ENCODE measurements at regions not wholly inside any gene's neighbourhood (a gene's known extent, or its start where the extent isn't known, plus 50 kb on each side); places are given as distances from the start of the nearest gene placed in this dataset.

DNA sequence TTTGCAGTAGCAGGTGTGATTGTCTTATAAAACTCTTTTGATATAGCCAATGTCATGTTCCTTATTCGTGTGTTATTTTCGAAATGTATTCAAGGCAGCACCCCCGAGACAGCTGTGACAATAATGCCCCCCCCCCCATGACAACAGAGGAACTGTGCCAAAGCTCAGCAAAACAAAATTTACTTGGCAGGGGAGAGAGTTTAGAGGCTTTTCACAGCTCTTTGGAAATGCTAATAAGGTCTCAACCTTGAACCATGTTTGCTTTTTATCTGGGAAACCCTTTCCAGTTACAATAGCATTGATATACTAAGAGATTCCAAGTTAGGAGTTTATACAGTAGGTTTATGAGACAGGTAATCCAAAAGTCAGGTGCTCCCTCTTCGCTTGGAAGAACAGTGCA lies 56.4 kb upstream of the USP44 start:
- no peak for DNase-seq

DNA sequence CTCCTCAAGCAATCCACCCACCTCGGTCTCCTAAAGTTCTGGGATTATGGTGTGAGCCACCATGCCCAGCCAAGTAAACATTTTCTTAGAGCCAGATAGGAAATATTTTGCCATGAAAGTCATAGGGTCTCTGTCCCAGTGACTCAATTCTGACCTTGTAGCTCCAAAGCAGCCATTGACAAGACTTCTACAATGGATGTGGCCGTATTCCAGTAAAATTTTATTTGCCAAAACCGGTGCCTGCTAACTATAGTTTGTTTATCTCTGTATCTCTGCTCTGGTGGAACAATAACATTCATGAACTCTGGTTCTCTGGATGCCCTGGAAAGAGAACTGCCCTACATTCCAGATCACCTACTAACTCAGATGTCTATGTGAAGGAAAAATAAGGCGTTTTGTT lies 54.6 kb upstream of the USP44 start:
- DNase-seq, result peak; percentile 5

DNA sequence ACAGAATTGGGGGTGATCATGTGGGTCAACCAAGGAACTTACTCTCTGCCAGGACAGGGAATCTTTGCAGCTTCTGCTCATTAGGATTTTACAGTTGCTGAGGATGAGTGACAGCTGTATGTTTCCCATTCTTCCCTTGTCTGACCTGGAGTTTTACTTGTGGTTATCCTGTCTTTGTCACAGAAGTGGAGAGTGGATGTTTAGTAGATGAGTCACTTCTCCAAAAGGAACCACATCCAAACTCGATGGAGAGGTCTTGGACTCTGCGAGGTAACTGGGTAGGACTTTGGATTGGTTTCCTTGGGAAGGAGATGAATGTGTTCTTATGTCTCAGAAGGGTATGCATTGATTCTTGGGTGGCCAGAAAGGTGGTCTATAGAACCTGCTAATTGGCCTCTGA lies 53.8 kb upstream of the USP44 start:
- no peak for DNase-seq

DNA sequence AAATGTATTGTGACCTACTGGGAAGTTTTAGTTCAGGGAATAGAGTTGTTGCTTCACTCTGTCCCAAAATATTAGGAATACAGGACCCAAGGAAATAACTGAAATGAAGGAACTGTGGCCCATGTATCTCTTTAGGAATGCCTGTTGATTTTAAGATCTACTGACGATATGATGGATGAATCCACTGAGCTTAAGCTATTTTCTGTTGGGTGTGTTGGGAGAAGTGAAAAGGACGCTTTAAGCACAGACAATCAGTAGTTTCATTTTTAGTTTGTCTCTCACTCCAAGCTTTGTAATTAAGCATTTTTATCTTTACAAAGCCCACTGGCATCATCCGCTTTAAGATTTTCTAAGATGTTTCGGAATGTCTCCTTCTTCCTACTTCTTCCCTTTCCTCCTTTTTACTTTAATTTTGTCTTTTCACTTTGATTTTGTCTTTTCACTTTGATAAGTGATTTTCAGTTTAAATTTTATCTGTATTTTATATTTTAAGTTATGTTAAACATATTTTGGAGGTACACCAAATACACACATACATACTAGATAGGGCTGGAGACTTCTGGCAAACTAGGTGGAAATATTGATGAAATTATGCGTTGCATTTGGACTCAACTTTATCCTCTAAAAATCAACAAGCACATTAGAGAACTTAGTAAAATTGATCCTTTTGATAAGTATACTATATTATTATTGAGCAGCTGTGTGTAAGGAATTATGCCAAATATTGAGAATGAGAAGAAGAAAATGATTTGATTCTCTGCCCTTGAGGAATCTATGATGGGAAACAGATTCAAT lies 52.3 kb upstream of the USP44 start:
- DNase-seq, result no peak

DNA sequence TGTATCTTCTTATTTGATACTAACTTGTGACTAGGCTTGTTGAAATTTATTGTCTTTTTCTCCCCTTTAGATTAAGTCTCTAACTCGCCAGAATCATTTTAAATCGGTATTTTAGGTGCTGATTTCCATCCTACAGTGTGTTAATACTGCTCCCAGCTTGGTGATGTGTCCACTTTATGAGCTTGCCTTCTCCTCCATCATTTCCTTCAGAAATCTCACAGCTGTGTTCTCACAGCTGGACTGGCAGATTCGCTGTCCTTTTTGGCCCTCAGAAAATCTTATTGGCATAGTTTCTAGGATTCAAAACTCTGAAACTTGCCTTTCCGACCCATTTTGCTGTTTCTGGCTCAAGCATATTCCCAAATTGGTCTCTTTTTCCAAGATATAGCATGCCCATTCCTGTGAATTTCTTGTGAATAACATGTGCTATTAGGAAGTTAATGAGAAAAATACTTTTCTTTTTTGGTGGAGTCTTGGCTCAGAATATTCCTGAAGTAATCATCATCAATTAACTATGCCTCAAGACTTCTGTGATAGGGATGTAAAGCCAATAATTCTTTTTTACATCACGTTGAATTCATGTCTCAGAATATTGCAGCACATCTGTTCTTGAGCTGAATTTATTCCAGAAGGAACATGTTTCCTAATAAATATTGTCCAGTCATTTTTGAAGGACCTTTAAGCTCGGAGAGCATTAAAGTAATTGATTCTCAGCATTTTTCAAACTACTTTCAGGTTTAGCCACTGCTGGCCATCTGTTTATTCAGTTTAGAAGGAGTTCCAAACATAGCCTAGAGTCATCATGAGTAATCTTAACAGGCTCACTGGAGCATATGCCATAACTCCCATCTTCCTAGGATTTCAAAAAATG lies 50.0 kb upstream of the USP44 start:
- no peak for DNase-seq
